Natural killer cell (primary cell): ENCODE measurements at regions not wholly inside any gene's neighbourhood (a gene's known extent, or its start where the extent isn't known, plus 50 kb on each side); places are given as distances from the start of the nearest gene placed in this dataset.

ENCODE experiments used
- ATAC-seq, 3 donors: fragments of 150-1000 bp in 2 of 3; fragments of 200-7000 bp in 1 of 3; cut with Tn5 transposase; 1 replicate in 1 of 3; 2 replicates in 2 of 3; pipeline ENCODE4 v1.10.0; 2021; ENCODE audit warnings: mild to moderate bottlenecking in 2 of 3, moderate library complexity in 2 of 3
- DNase-seq, 2 donors: peaks; one replicate each; pipeline versions ENCODE4 v3.0.0 to v3.0.0-alpha.2; 2013 to 2021; ENCODE audit warnings: mixed read lengths in 1 of 2
- H3K27ac ChIP-seq: one replicate; pipeline ENCODE4 v1.5.1; 2013; ENCODE audit warnings: mild to moderate bottlenecking, low read length
- H3K27me3 ChIP-seq: one replicate; pipeline ENCODE4 v1.6.1; 2013; ENCODE audit warnings: low read length; ENCODE audit not compliant: control insufficient read depth, insufficient read depth
- H3K36me3 ChIP-seq: one replicate; pipeline ENCODE4 v1.6.1; 2013; ENCODE audit warnings: low read length; ENCODE audit not compliant: control insufficient read depth, insufficient read depth
- H3K4me1 ChIP-seq: one replicate; pipeline ENCODE4 v1.6.1; 2013; ENCODE audit warnings: low read length; ENCODE audit not compliant: control insufficient read depth, insufficient read depth
- H3K4me3 ChIP-seq: one replicate; pipeline ENCODE4 v1.5.1; 2013; ENCODE audit warnings: low read length
- H3K9me3 ChIP-seq: one replicate; pipeline ENCODE4 v1.6.1; 2013; ENCODE audit warnings: low read length; ENCODE audit not compliant: control insufficient read depth, insufficient read depth
- H3K27ac Mint-ChIP-seq, 2 donors: one replicate each; pipeline ENCODE4 v1.8.0; 2022; ENCODE audit warnings: mild to moderate bottlenecking in 2 of 2, mixed read lengths in 2 of 2, moderate library complexity in 1 of 2
- H3K27me3 Mint-ChIP-seq, 2 donors: one replicate each; pipeline ENCODE4 v1.8.0; 2022; ENCODE audit warnings: low read depth in 2 of 2, mixed read lengths in 2 of 2
- H3K36me3 Mint-ChIP-seq: one replicate; pipeline ENCODE4 v1.8.0; 2022; ENCODE audit warnings: mixed read lengths
- H3K4me1 Mint-ChIP-seq, 2 donors: one replicate each; pipeline ENCODE4 v1.8.0; 2022; ENCODE audit warnings: mixed read lengths in 2 of 2
- H3K4me3 Mint-ChIP-seq: one replicate; pipeline ENCODE4 v1.8.0; 2022; ENCODE audit warnings: mild to moderate bottlenecking, moderate library complexity, mixed read lengths
- H3K9me3 Mint-ChIP-seq, 2 donors: one replicate each; pipeline ENCODE4 v1.8.0; 2022; ENCODE audit warnings: mixed read lengths in 2 of 2
- WGBS: methylation state at CpG from one replicate; pipeline ENCODE4 v1.1.7; 2013; ENCODE audit warnings: missing lambda C conversion rate; ENCODE audit not compliant: insufficient coverage; 5-methylcytosine and 5-hydroxymethylcytosine counted together
- intact Hi-C: fragments of 100-400 bp; cut with micrococcal nuclease; formaldehyde crosslinking; loops from one replicate; pipeline ENCODE4 v1.14.2; 2022
- TF ChIP-seq, protein P1 (sequence below): fragments of 200-600 bp; IDR thresholded peaks from one replicate; pipeline ENCODE4 v1.8.0; 2022; ENCODE audit warnings: antibody characterized with exemption

DNA sequence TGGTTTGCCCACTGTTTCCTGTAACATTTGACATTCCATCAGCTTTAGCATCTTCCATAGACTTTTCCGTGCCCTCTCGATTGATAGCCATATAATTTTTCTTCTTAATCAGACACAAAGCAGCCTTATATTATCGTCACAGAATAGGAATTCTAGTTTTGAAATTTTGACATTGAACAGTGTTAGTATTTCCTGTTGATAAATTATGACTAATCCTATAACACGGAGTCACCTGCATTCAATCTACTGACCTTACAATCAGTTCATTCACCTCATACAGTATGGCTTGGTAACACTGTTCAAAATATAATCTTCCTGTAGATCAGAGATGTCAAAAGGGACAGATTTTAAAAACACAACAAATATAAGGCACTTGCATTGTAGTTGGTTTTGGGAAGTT, 423.7 kb downstream of the C3orf38 start:
- DNase-seq (no peak), ATAC-seq (no peak)
- Histone ChIP-seq H3K4me3 (no peak overlapping the region), H3K4me1 (no peaks in the 10 kb centered on the region), H3K27me3 (no peaks in the 10 kb centered on the region), H3K36me3 (no peaks in the 10 kb centered on the region), H3K9me3 (no peaks in the 10 kb centered on the region), H3K27ac (no peak overlapping the region)
- H3K9me3 Mint-ChIP-seq = peaks cover 17 to 22% of the 10 kb centered on the region in 2 donors
- no peak overlapping the region for H3K27ac Mint-ChIP-seq
- peaks cover 12% of the 10 kb centered on the region for H3K36me3 Mint-ChIP-seq
- H3K4me1 Mint-ChIP-seq = no peaks in the 10 kb centered on the region
- 86% methylated on average over 3 of the region's 4 CpGs for WGBS
- H3K27me3 Mint-ChIP-seq = no peaks in the 10 kb centered on the region
- TF ChIP-seq, protein P1, sequence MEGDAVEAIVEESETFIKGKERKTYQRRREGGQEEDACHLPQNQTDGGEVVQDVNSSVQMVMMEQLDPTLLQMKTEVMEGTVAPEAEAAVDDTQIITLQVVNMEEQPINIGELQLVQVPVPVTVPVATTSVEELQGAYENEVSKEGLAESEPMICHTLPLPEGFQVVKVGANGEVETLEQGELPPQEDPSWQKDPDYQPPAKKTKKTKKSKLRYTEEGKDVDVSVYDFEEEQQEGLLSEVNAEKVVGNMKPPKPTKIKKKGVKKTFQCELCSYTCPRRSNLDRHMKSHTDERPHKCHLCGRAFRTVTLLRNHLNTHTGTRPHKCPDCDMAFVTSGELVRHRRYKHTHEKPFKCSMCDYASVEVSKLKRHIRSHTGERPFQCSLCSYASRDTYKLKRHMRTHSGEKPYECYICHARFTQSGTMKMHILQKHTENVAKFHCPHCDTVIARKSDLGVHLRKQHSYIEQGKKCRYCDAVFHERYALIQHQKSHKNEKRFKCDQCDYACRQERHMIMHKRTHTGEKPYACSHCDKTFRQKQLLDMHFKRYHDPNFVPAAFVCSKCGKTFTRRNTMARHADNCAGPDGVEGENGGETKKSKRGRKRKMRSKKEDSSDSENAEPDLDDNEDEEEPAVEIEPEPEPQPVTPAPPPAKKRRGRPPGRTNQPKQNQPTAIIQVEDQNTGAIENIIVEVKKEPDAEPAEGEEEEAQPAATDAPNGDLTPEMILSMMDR = no peak
- intact Hi-C loops = no loop called here
- H3K4me3 Mint-ChIP-seq = no peak overlapping the region

DNA sequence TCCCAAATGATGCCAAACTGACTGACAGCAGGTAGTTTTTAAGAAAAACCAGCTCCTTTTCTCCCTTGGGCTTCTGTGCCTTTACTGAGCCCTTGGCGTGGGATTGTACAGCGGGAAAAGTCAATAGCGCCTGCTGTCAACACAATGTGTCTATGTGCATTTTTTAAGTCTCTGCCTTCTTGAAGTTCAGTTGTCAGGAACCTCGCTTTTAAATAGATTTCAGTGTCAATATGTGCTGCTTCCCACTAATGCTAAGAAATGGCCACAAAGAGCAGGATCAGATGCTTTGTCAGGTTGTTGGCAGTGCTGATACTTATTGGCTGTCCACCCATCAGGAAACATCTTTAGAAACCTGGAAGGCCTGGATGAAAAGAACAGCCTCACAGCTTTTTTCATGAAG, 424.4 kb downstream of the C3orf38 start:
- H3K27me3 Mint-ChIP-seq = no peaks in the 10 kb centered on the region
- H3K36me3 Mint-ChIP-seq = peaks cover 9% of the 10 kb centered on the region
- Histone ChIP-seq H3K27ac (no peak overlapping the region), H3K36me3 (no peaks in the 10 kb centered on the region), H3K27me3 (no peaks in the 10 kb centered on the region), H3K9me3 (no peaks in the 10 kb centered on the region), H3K4me1 (no peaks in the 10 kb centered on the region), H3K4me3 (no peak overlapping the region)
- TF ChIP-seq, protein P1 = no peak
- H3K4me1 Mint-ChIP-seq = no peaks in the 10 kb centered on the region
- intact Hi-C loops = no loop called here
- ATAC-seq (no peak), DNase-seq (no peak)
- WGBS = 92% methylated on average over 4 of the region's 4 CpGs
- H3K27ac Mint-ChIP-seq = no peak overlapping the region
- H3K4me3 Mint-ChIP-seq = no peak overlapping the region
- H3K9me3 Mint-ChIP-seq = peaks cover 15 to 16% of the 10 kb centered on the region in 2 donors

DNA sequence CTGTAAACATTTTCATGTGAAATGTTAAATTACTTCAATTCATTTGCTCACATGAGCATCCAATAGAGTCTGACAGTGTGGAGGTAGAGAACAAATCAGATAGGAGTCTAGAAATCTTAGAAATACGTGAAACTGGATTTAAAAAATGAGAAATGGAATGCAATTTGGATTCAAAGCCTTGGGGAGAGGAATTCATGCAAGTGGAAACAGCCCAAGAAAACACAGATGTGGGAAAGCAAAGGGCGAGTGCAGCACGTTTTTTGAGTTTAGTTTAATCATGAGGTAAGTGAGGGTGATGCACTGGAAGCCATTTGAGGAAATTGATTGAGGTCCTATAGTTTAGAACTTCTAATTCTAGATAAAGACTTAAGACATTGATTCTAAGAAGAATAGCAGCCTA, 434.7 kb downstream of the C3orf38 start:
- TF ChIP-seq, protein P1 = no peak
- H3K4me3 Mint-ChIP-seq = no peak overlapping the region
- H3K27ac Mint-ChIP-seq = no peak overlapping the region
- H3K9me3 Mint-ChIP-seq = peaks cover 11 to 27% of the 10 kb centered on the region in 2 donors
- Histone ChIP-seq H3K9me3 (no peaks in the 10 kb centered on the region), H3K27me3 (no peaks in the 10 kb centered on the region), H3K4me1 (no peaks in the 10 kb centered on the region), H3K4me3 (no peak overlapping the region), H3K27ac (no peak overlapping the region), H3K36me3 (no peaks in the 10 kb centered on the region)
- no peak for DNase-seq
- WGBS = 64% methylated on average over 3 of the region's 3 CpGs
- no peak for ATAC-seq
- H3K4me1 Mint-ChIP-seq = no peaks in the 10 kb centered on the region
- no peaks in the 10 kb centered on the region for H3K27me3 Mint-ChIP-seq
- no peaks in the 10 kb centered on the region for H3K36me3 Mint-ChIP-seq
- intact Hi-C loops = no loop called here

DNA sequence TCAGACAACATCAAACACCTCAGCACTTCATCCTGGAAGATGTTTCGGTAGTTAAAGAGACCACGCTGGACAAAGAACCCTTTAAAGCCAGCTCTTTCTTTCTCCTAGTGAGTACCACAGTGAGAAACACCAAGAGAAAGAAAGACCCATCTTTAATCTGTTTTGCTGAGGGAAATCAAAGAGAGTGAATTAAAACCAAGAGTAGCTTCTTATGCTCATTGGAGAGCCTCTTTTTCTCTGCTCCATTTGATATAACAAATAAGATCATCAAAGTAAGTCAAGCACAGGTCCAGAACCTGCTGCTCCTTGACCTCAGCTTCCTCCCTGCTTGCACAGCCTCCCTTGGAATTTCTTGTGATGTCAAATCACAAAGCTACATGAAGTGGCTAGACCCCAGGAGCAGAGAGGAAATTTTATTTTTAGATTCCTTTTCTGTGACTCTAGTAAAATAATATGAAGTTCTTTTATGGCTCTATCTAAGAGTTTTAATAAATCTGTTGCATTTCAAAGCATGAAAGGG, 436.4 kb downstream of the C3orf38 start:
- ATAC-seq (no peak), DNase-seq (no peak)
- peaks cover 11 to 27% of the 10 kb centered on the region in 2 donors for H3K9me3 Mint-ChIP-seq
- H3K4me3 Mint-ChIP-seq = no peak overlapping the region
- Histone ChIP-seq H3K9me3 (no peaks in the 10 kb centered on the region), H3K4me1 (no peaks in the 10 kb centered on the region), H3K36me3 (no peaks in the 10 kb centered on the region), H3K27me3 (no peaks in the 10 kb centered on the region), H3K4me3 (no peak overlapping the region), H3K27ac (no peak overlapping the region)
- 100% methylated on average over 2 of the region's 2 CpGs for WGBS
- no peaks in the 10 kb centered on the region for H3K36me3 Mint-ChIP-seq
- H3K27me3 Mint-ChIP-seq = no peaks in the 10 kb centered on the region
- no peaks in the 10 kb centered on the region for H3K4me1 Mint-ChIP-seq
- TF ChIP-seq, protein P1 = no peak
- intact Hi-C loops = no loop called here
- H3K27ac Mint-ChIP-seq = no peak overlapping the region
